H1 (cell line): ENCODE measurements at regions not wholly inside any gene's neighbourhood (a gene's known extent, or its start where the extent isn't known, plus 50 kb on each side); places are given as distances from the start of the nearest gene placed in this dataset.

Experiments
- CTCF ChIA-PET: fragments of 300-600 bp; sonication (Branson Sonifier 250); formaldehyde crosslinking; loops from one replicate; lab custom pipeline; 2021; ENCODE audit not compliant: partially characterized antibody; lab: Charles Lee
- POLR2A ChIA-PET: fragments of 300-600 bp; sonication (Branson Sonifier 250); formaldehyde crosslinking; loops from one replicate; lab custom pipeline; 2021; ENCODE audit warnings: inconsistent platforms; ENCODE audit not compliant: partially characterized antibody; lab: Charles Lee
- DNase-seq, 2 experiments: peaks; one replicate each; pipeline versions ENCODE4 v3.0.0 to v3.0.0-alpha.2; 2010 to 2022; ENCODE audit warnings: low spot score in 2 of 2, low read depth in 1 of 2, mixed read lengths in 1 of 2
- FAIRE-seq: peaks from 2 replicates; lab custom pipeline; 2011; peaks lifted over from hg19 to GRCh38; lab: Jason Lieb, UNC
- H2AFZ ChIP-seq: 2 replicates; pipeline ENCODE4 v1.8.1; 2012; ENCODE audit warnings: low read length, inconsistent platforms
- H2AK5ac ChIP-seq: 2 replicates; pipeline ENCODE4 v1.6.1; 2013; ENCODE audit warnings: low read depth, low read length
- H2BK120ac ChIP-seq: replicated peaks from 2 replicates; pipeline ENCODE3; 2013; ENCODE audit warnings: low read depth, low read length, inconsistent platforms
- H2BK12ac ChIP-seq: 2 replicates; pipeline ENCODE4 v1.6.1; 2013; ENCODE audit warnings: low read depth, low read length
- H2BK15ac ChIP-seq: 2 replicates; pipeline ENCODE4 v1.6.1; 2013; ENCODE audit warnings: low read length
- H2BK20ac ChIP-seq: 2 replicates; pipeline ENCODE4 v1.6.1; 2013; ENCODE audit warnings: low read length
- H2BK5ac ChIP-seq: 2 replicates; pipeline ENCODE4 v1.6.1; 2013; ENCODE audit warnings: low read depth, low read length
- H3K14ac ChIP-seq: 2 replicates; pipeline ENCODE4 v1.6.1; 2013; ENCODE audit warnings: inconsistent platforms; ENCODE audit not compliant: insufficient read length
- H3K18ac ChIP-seq: 2 replicates; pipeline ENCODE4 v1.6.1; 2013; ENCODE audit warnings: low read length; ENCODE audit errors: extremely low read depth
- H3K23ac ChIP-seq: 2 replicates; pipeline ENCODE4 v1.6.1; 2013; ENCODE audit warnings: inconsistent platforms; ENCODE audit not compliant: insufficient read length
- H3K23me2 ChIP-seq: 2 replicates; pipeline ENCODE4 v1.6.1; 2013; ENCODE audit warnings: low read depth, low read length
- H3K27ac ChIP-seq: 2 replicates; pipeline ENCODE4 v1.6.1; 2011; ENCODE audit warnings: low read depth, low read length, inconsistent platforms
- H3K27me3 ChIP-seq, 4 experiments: replicated peaks in 1 of 4; 1 replicate in 1 of 4; 2 replicates in 3 of 4; pipeline versions ENCODE4 v1.6.1 to v1.8.1; 2011 to 2013; ENCODE audit warnings: low read length in 3 of 4, mild to moderate bottlenecking in 3 of 4, inconsistent platforms in 2 of 4, mixed read lengths in 2 of 4, moderate library complexity in 1 of 4; ENCODE audit not compliant: control insufficient read depth in 3 of 4, insufficient read depth in 3 of 4; ENCODE audit errors: extremely low read depth in 1 of 4
- H3K36me3 ChIP-seq, 4 experiments: 2 replicates each; pipeline versions ENCODE4 v1.6.1 to v1.8.1; 2011 to 2013; ENCODE audit warnings: mild to moderate bottlenecking in 4 of 4, low read length in 3 of 4, moderate library complexity in 2 of 4, control low read depth in 1 of 4, inconsistent platforms in 1 of 4; ENCODE audit not compliant: insufficient read depth in 4 of 4, control insufficient read depth in 2 of 4
- H3K4ac ChIP-seq: replicated peaks from 2 replicates; pipeline ENCODE3; 2013; ENCODE audit warnings: low read length, low read depth, mixed read lengths, inconsistent platforms; ENCODE audit not compliant: insufficient read length
- H3K4me1 ChIP-seq, 4 experiments: replicated peaks in 1 of 4; 1 replicate in 1 of 4; 2 replicates in 3 of 4; pipeline versions ENCODE4 v1.6.1 to v1.8.1; 2011 to 2013; ENCODE audit warnings: low read length in 3 of 4, inconsistent platforms in 2 of 4, mixed read lengths in 1 of 4; ENCODE audit not compliant: insufficient read depth in 4 of 4, control insufficient read depth in 3 of 4
- H3K4me2 ChIP-seq, 2 experiments: 2 replicates each; pipeline versions ENCODE4 v1.6.1 to v1.8.1; 2011 to 2013; ENCODE audit warnings: low read depth in 2 of 2, low read length in 2 of 2, control low read depth in 1 of 2, inconsistent platforms in 1 of 2, mild to moderate bottlenecking in 1 of 2; ENCODE audit not compliant: insufficient read depth in 1 of 2
- H3K4me3 ChIP-seq, 4 experiments: fragments of 200-600, 300-600 bp in 1 of 4; sonication (generic), shearing (Covaris generic), sonication (Bioruptor Twin) in 1 of 4; 2 replicates each; pipeline versions ENCODE4 v1.5.1 to v1.8.1; 2011 to 2016; ENCODE audit warnings: low read length in 4 of 4, low read depth in 3 of 4, control low read depth in 2 of 4, inconsistent platforms in 2 of 4, mild to moderate bottlenecking in 2 of 4, mixed read lengths in 1 of 4, moderate library complexity in 1 of 4; ENCODE audit not compliant: insufficient read depth in 2 of 4; ENCODE audit errors: extremely low read depth in 1 of 4
- H3K56ac ChIP-seq: replicated peaks from 2 replicates; pipeline ENCODE3; 2013; ENCODE audit warnings: low read depth, mild to moderate bottlenecking, mixed read lengths, low read length, inconsistent platforms; ENCODE audit not compliant: insufficient read length
- H3K79me1 ChIP-seq: 2 replicates; pipeline ENCODE4 v1.6.1; 2013; ENCODE audit warnings: low read depth, low read length, control low read depth
- H3K79me2 ChIP-seq, 2 experiments: 2 replicates each; pipeline versions ENCODE4 v1.6.1 to v1.8.1; 2012 to 2013; ENCODE audit warnings: low read length in 2 of 2, mild to moderate bottlenecking in 2 of 2, inconsistent platforms in 1 of 2; ENCODE audit not compliant: insufficient read depth in 2 of 2, control insufficient read depth in 1 of 2
- H3K9ac ChIP-seq, 4 experiments: replicated peaks in 1 of 4; 1 replicate in 1 of 4; 2 replicates in 3 of 4; pipeline versions ENCODE4 v1.6.1 to v1.8.1; 2011 to 2013; ENCODE audit warnings: low read depth in 3 of 4, low read length in 3 of 4, control low read depth in 2 of 4, mild to moderate bottlenecking in 2 of 4, moderate library complexity in 2 of 4, inconsistent platforms in 1 of 4; ENCODE audit errors: extremely low read depth in 1 of 4
- H3K9me3 ChIP-seq, 2 experiments: 2 replicates each; pipeline versions ENCODE4 v1.6.1 to v1.8.1; 2012 to 2013; ENCODE audit warnings: mild to moderate bottlenecking in 2 of 2, moderate library complexity in 2 of 2, control low read depth in 1 of 2, inconsistent platforms in 1 of 2, low read depth in 1 of 2, low read length in 1 of 2, mixed read lengths in 1 of 2; ENCODE audit not compliant: insufficient read depth in 2 of 2
- H4K20me1 ChIP-seq, 2 experiments: replicated peaks in 1 of 2; 2 replicates each; pipeline versions ENCODE3 to v1.8.1; 2011 to 2013; ENCODE audit warnings: inconsistent platforms in 2 of 2, low read length in 2 of 2, mild to moderate bottlenecking in 1 of 2; ENCODE audit not compliant: insufficient read depth in 2 of 2, control insufficient read depth in 1 of 2
- H4K5ac ChIP-seq: 2 replicates; pipeline ENCODE4 v1.6.1; 2013; ENCODE audit warnings: low read length, low read depth, mixed read lengths, inconsistent platforms; ENCODE audit not compliant: insufficient read length
- H4K8ac ChIP-seq: 2 replicates; pipeline ENCODE4 v1.8.0; 2013; ENCODE audit warnings: mild to moderate bottlenecking, moderate library complexity, low read length, inconsistent platforms; ENCODE audit not compliant: insufficient read depth; ENCODE audit errors: extremely low read depth
- H4K91ac ChIP-seq: replicated peaks from 2 replicates; pipeline ENCODE3; 2013; ENCODE audit warnings: low read length, mixed read lengths, inconsistent platforms; ENCODE audit not compliant: insufficient read length
- CHD1 ChIP-seq: IDR thresholded peaks from 2 replicates; pipeline ENCODE4 v1.6.1; 2012; ENCODE audit warnings: low read depth, low read length, improper control_type of control experiment
- SAP30 ChIP-seq: fragments of 300-600 bp; sonication (generic); IDR thresholded peaks from 2 replicates; pipeline ENCODE4 v1.7.1; 2012; ENCODE audit warnings: low read length, moderate library complexity, mild to moderate bottlenecking, inconsistent platforms; ENCODE audit not compliant: insufficient read depth, insufficient replicate concordance
- SIX5 ChIP-seq: IDR thresholded peaks from 2 replicates; pipeline ENCODE4 v1.6.1; 2011; ENCODE audit warnings: mild to moderate bottlenecking, low read depth, low read length
- SP2 ChIP-seq: IDR thresholded peaks from 2 replicates; pipeline ENCODE4 v1.6.1; 2012; ENCODE audit warnings: mild to moderate bottlenecking, low read length, inconsistent platforms
- SUZ12 ChIP-seq: fragments of 200-600 bp; sonication (generic); IDR thresholded peaks from 2 replicates; pipeline ENCODE4 v1.6.1; 2012; ENCODE audit warnings: mild to moderate bottlenecking, inconsistent platforms, low read length, moderate library complexity, mixed read lengths
- YY1 ChIP-seq: IDR thresholded peaks from 2 replicates; pipeline ENCODE4 v1.6.1; 2011; ENCODE audit warnings: low read depth, mild to moderate bottlenecking, low read length
- WGBS, 2 experiments: shearing (Covaris generic) in 1 of 2; methylation state at CpG; one replicate each; pipeline versions ENCODE4 v1.1.6 to v1.1.7; 2013 to 2015; ENCODE audit warnings: low lambda C conversion rate in 2 of 2, mixed read lengths in 2 of 2, inconsistent platforms in 1 of 2, low coverage in 1 of 2, missing lambda C conversion rate in 1 of 2; ENCODE audit not compliant: insufficient replicate concordance in 2 of 2, insufficient coverage in 1 of 2, insufficient read length in 1 of 2; ENCODE audit errors: extremely low coverage in 1 of 2, missing lambda C conversion rate in 1 of 2; 5-methylcytosine and 5-hydroxymethylcytosine counted together

GRCh38 chr2:19540739-19541525 lies 182.5 kb upstream of the OSR1 start:
- Histone ChIP-seq H2BK15ac (no peak overlapping the region), H3K14ac (no peak overlapping the region), H2AK5ac (no peak overlapping the region), H2AFZ (no peak overlapping the region; the same call in 1 of the 2 replicates), H3K23ac (no peak overlapping the region), H3K4me2 (no peak overlapping the region), H3K36me3 (no peaks in the 10 kb centered on the region), H4K8ac (no peak overlapping the region), H2BK12ac (no peak overlapping the region), H3K4me1 (peaks cover 0 to 3% (median under 1%) of the 10 kb centered on the region in 4 experiments; a peak in 1 of 7 replicates), H4K91ac (no peak overlapping the region), H3K4me3 (no peak overlapping the region), H3K56ac (no peak overlapping the region), H3K79me2 (no peaks in the 10 kb centered on the region), H3K27me3 (peaks cover 0 to 1% (median 0%) of the 10 kb centered on the region in 4 experiments; a peak in 1 of 7 replicates), H3K9ac (no peak overlapping the region), H2BK5ac (no peak overlapping the region), H2BK20ac (no peak overlapping the region), H3K18ac (no peak overlapping the region), H3K4ac (no peak overlapping the region), H3K23me2 (no peaks in the 10 kb centered on the region), H3K27ac (no peak overlapping the region), H2BK120ac (no peak overlapping the region), H4K5ac (no peak overlapping the region), H4K20me1 (no peaks in the 10 kb centered on the region), H3K79me1 (no peaks in the 10 kb centered on the region)
- no peak for DNase-seq
- no peak for FAIRE-seq
- ChIA-PET CTCF (interaction anchor here (1.1 to 1.8 kb wide), 7 partner anchors 15 to 377 kb away, joined by 3 to 6 read pairs (median 4); no protein-coding TSS in a partner anchor), POLR2A (no interaction called here)
- WGBS, 2 experiments: 94% methylated on average over 7 of the region's 7 CpGs; no CpG with 5 or more reads in 1 of the 2 experiments
- TF ChIP-seq YY1: no peak
- no peak for TF ChIP-seq SIX5
- no peak for TF ChIP-seq CHD1
- no peak for TF ChIP-seq SUZ12
- no peak for TF ChIP-seq SAP30
- no peak for TF ChIP-seq SP2
- TF ChIP-seq, all 59 proteins: peak for 0
- H3K9me3 ChIP-seq: no peaks in the 10 kb centered on the region
